BLaER1 (cell line): ENCODE measurements at regions not wholly inside any gene's neighbourhood (a gene's known extent, or its start where the extent isn't known, plus 50 kb on each side); places are given as distances from the start of the nearest gene placed in this dataset.

Experiments
- H3K27ac ChIP-seq: shearing (Covaris generic); formaldehyde crosslinking; 2 replicates; pipeline ENCODE4 v1.8.1; 2022
- H3K27me3 ChIP-seq: shearing (Covaris generic); formaldehyde crosslinking; 2 replicates; pipeline ENCODE4 v1.8.1; 2022
- H3K36me3 ChIP-seq: shearing (Covaris generic); formaldehyde crosslinking; 2 replicates; pipeline ENCODE4 v1.8.1; 2022
- H3K4me1 ChIP-seq: shearing (Covaris generic); formaldehyde crosslinking; 2 replicates; pipeline ENCODE4 v1.8.1; 2022
- H3K4me2 ChIP-seq: shearing (Covaris generic); formaldehyde crosslinking; 2 replicates; pipeline ENCODE4 v1.8.1; 2022
- H3K4me3 ChIP-seq: shearing (Covaris generic); formaldehyde crosslinking; 2 replicates; pipeline ENCODE4 v1.8.1; 2022
- H3K9ac ChIP-seq: shearing (Covaris generic); formaldehyde crosslinking; 2 replicates; pipeline ENCODE4 v1.8.1; 2022
- H3K9me3 ChIP-seq: shearing (Covaris generic); formaldehyde crosslinking; 2 replicates; pipeline ENCODE4 v1.8.1; 2022
- H4K20me1 ChIP-seq: shearing (Covaris generic); formaldehyde crosslinking; 2 replicates; pipeline ENCODE4 v1.8.1; 2022
- Cebpa-rat ChIP-seq: shearing (Covaris generic); IDR thresholded peaks from 2 replicates; pipeline ENCODE4 v1.8.1; 2022

DNA sequence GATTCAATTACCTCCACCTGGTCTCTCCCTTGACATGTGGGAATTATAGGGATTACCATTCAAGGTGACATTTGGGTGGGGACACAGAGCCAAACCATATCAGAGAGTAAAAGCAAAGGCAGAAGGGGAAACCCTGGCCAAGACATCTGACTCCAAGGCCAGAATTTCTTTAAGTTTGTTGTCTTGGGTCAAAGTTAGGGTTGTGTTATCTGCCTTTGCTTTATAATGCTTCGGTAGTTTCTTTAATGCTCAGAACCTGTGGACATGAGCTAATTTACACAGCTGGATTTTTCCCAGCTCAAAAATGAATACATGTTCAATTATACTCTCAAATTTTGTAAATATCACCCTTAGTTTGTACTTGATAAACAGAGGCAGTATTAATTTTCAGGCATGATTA, 1074.4 kb downstream of the ADGRL2 start:
- no peak for TF ChIP-seq Cebpa-rat
- no peak overlapping the region for H3K27ac ChIP-seq
- H3K9me3 ChIP-seq: no peaks in the 10 kb centered on the region
- H3K4me2 ChIP-seq: no peak overlapping the region
- no peaks in the 10 kb centered on the region for H3K27me3 ChIP-seq
- H4K20me1 ChIP-seq: no peaks in the 10 kb centered on the region
- no peaks in the 10 kb centered on the region for H3K36me3 ChIP-seq
- no peak overlapping the region for H3K9ac ChIP-seq
- no peaks in the 10 kb centered on the region for H3K4me1 ChIP-seq
- no peak overlapping the region for H3K4me3 ChIP-seq

DNA sequence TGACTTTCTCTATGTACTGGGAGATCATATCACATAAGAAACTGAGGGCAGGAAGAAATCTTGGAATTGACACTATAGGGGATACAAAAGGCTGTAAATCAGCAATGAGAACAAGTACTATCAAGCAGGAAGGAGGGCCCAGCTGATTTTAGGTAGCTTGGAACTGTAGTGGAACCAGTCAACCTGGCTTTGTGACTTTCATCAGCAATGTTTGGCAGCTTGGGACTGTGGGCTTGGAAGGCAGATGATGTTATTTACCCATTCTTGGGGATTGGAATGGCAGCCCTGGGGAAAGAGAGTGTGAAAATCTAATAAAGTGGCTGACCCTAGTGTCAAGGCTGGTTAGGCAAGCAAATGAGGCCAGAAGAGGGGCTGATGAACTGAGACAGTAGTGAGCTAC, 1073.3 kb downstream of the ADGRL2 start:
- no peak overlapping the region for H3K27ac ChIP-seq
- no peak for TF ChIP-seq Cebpa-rat
- no peaks in the 10 kb centered on the region for H3K4me1 ChIP-seq
- H3K36me3 ChIP-seq: no peaks in the 10 kb centered on the region
- H3K27me3 ChIP-seq: no peaks in the 10 kb centered on the region
- H3K9ac ChIP-seq: no peak overlapping the region
- no peaks in the 10 kb centered on the region for H3K9me3 ChIP-seq
- H3K4me2 ChIP-seq: no peak overlapping the region
- no peak overlapping the region for H3K4me3 ChIP-seq
- H4K20me1 ChIP-seq: no peaks in the 10 kb centered on the region

DNA sequence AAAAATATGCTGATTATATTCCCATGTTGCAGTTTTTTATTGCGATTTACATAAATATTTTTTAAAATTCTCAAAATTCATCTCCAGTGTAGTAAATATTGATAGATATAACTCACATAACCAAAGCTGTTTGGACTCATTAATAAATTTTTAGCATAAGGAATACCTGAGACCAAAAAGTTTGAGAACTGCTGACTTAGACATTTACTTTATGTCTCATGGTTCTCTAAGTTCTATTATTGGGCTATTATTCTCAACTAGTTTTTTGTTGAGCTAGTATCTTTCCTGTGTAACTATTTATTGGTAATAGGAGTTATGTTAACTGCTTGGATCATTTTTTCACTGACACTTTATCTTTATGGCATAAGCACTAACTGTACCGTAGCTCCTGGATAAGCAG, 1069.6 kb downstream of the ADGRL2 start:
- Histone ChIP-seq H3K27me3 (no peaks in the 10 kb centered on the region), H3K4me3 (no peak overlapping the region), H3K9ac (no peak overlapping the region), H3K36me3 (no peaks in the 10 kb centered on the region), H3K4me1 (no peaks in the 10 kb centered on the region), H3K27ac (no peak overlapping the region), H3K4me2 (no peak overlapping the region), H3K9me3 (no peaks in the 10 kb centered on the region), H4K20me1 (no peaks in the 10 kb centered on the region)
- TF ChIP-seq Cebpa-rat: no peak

DNA sequence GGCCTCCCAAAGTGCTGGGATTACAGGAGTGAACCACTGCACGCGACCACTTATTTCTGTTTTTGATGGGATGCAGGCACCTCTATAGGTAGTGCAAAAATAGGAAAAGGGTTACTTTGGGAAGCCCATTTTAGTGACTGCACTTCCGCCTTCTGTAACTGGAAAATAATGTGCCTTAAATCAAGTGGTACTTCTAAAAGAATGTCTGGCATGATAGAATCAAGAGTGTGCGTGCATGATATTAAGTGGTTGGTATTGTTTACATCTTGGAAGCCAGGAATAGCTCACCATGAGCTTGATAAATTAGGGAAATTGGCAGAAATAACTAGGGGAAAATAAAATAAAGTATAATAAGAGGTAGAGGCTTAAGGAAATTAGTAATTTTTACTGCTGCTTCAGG, 1067.0 kb downstream of the ADGRL2 start:
- H3K27me3 ChIP-seq: no peaks in the 10 kb centered on the region
- no peak overlapping the region for H3K27ac ChIP-seq
- no peaks in the 10 kb centered on the region for H3K9me3 ChIP-seq
- TF ChIP-seq Cebpa-rat: no peak
- no peaks in the 10 kb centered on the region for H3K36me3 ChIP-seq
- H3K4me2 ChIP-seq: no peak overlapping the region
- H3K4me1 ChIP-seq: no peaks in the 10 kb centered on the region
- no peaks in the 10 kb centered on the region for H4K20me1 ChIP-seq
- no peak overlapping the region for H3K4me3 ChIP-seq
- no peak overlapping the region for H3K9ac ChIP-seq

DNA sequence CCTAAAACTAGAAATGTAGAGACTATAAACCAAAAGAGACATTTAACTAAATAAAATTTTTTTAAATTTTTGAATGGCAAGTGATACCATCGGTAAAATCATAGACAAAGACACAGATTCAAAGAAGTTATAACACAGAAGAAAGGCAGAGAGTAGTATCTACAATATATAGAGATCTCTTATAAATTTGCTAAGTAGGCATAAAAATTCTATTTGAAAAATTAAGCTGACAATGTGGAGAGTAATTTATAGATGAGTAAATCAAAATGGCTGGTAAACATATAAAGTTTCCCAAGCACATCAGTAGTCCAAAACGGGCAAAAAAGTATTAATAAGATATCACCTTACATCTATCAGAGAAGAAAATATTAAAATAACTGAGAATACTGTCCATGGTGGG, 1061.0 kb downstream of the ADGRL2 start:
- no peaks in the 10 kb centered on the region for H3K36me3 ChIP-seq
- no peak overlapping the region for H3K4me3 ChIP-seq
- H3K27me3 ChIP-seq: no peaks in the 10 kb centered on the region
- no peak overlapping the region for H3K27ac ChIP-seq
- H3K4me2 ChIP-seq: no peak overlapping the region
- H3K4me1 ChIP-seq: no peaks in the 10 kb centered on the region
- H3K9me3 ChIP-seq: no peaks in the 10 kb centered on the region
- H4K20me1 ChIP-seq: no peaks in the 10 kb centered on the region
- no peak overlapping the region for H3K9ac ChIP-seq
- no peak for TF ChIP-seq Cebpa-rat

DNA sequence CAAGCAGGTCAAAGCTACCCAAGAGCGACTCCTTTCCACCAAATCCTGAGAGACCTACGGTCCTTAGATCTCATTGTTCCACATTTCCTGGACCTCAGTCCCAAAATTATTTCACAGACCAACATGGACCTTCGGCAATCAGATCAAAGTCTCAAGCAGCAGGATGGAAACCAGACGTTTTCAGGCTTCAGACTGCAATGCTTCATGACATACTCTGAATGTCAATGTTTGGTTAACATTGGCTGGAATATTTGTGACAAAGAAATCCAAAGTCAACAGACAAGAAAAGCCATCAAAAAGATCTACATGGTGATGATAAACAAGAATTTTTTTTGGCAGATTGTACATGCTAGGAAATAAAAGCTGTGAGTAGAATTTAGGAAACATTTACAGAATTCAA, 1057.3 kb downstream of the ADGRL2 start:
- H3K36me3 ChIP-seq: no peaks in the 10 kb centered on the region
- no peaks in the 10 kb centered on the region for H3K4me1 ChIP-seq
- H3K27me3 ChIP-seq: no peaks in the 10 kb centered on the region
- no peaks in the 10 kb centered on the region for H4K20me1 ChIP-seq
- no peak overlapping the region for H3K9ac ChIP-seq
- no peak for TF ChIP-seq Cebpa-rat
- no peak overlapping the region for H3K4me2 ChIP-seq
- H3K4me3 ChIP-seq: no peak overlapping the region
- no peaks in the 10 kb centered on the region for H3K9me3 ChIP-seq
- no peak overlapping the region for H3K27ac ChIP-seq

DNA sequence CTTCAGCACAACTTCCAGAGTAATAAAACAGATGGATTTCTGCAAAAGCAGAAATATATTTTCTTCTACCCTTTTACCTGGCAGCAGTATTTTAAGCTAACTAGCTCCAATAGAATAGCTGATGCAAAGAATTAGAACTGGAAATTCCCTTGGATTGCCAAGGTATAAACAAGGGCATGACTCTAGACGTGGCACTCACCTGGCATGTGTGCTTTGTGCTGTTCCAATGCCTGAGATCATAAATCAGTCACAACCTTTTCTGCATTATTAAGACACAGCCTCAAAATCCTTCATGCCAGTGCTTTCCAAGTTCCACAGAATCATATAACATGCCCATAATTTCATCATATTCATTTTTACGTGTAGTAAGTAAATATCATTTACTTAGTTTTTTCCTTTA, 1048.7 kb downstream of the ADGRL2 start:
- Histone ChIP-seq H3K4me1 (no peaks in the 10 kb centered on the region), H3K36me3 (no peaks in the 10 kb centered on the region), H4K20me1 (no peaks in the 10 kb centered on the region), H3K27ac (no peak overlapping the region), H3K27me3 (no peaks in the 10 kb centered on the region), H3K9ac (no peak overlapping the region), H3K9me3 (no peaks in the 10 kb centered on the region), H3K4me2 (no peak overlapping the region), H3K4me3 (no peak overlapping the region)
- TF ChIP-seq Cebpa-rat: no peak

DNA sequence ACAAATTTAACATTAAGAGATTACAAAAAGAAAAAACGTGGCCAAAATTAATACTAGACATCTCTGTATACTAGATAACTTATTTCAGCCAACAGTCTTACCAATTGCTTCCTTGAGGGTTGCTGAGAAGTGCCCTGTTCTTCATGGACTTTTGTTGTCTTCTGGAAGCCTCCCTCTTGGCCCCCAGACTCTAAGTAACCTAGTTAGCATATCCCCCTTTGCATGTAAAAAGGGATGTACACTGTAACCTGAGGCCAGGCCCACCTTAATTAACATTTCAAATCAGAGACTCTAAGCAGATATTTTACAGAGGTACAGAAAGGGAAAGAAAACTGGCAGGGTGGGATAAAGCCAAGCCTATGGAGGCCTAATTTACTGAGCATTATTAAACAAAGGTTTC, 1047.3 kb downstream of the ADGRL2 start:
- H3K9ac ChIP-seq: no peak overlapping the region
- H3K9me3 ChIP-seq: no peaks in the 10 kb centered on the region
- H3K36me3 ChIP-seq: no peaks in the 10 kb centered on the region
- no peak for TF ChIP-seq Cebpa-rat
- H3K27ac ChIP-seq: no peak overlapping the region
- no peaks in the 10 kb centered on the region for H4K20me1 ChIP-seq
- H3K4me2 ChIP-seq: no peak overlapping the region
- H3K4me1 ChIP-seq: no peaks in the 10 kb centered on the region
- no peaks in the 10 kb centered on the region for H3K27me3 ChIP-seq
- H3K4me3 ChIP-seq: no peak overlapping the region

DNA sequence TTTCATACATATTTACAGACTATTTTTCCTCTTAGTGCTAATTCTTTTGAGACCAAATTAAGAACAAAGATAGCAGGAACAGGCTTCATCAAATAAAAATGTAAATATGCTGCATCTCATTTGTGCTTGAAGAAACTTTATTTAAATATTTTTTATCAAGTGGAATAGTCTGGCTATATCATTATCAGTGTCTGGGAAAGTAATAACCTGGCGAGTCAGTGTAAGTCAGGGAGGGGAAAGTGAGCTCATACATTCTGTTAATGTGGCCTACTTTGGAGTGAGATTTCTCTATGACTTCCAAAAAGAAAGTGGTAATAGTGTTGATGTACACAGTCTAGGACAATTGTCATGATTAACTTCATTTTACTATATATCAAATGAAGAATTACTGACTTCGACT, 1045.1 kb downstream of the ADGRL2 start:
- Histone ChIP-seq H3K27me3 (no peaks in the 10 kb centered on the region), H3K36me3 (no peaks in the 10 kb centered on the region), H3K4me3 (no peak overlapping the region), H4K20me1 (no peaks in the 10 kb centered on the region), H3K27ac (no peak overlapping the region), H3K4me2 (no peak overlapping the region), H3K4me1 (no peaks in the 10 kb centered on the region), H3K9me3 (no peaks in the 10 kb centered on the region), H3K9ac (no peak overlapping the region)
- no peak for TF ChIP-seq Cebpa-rat

DNA sequence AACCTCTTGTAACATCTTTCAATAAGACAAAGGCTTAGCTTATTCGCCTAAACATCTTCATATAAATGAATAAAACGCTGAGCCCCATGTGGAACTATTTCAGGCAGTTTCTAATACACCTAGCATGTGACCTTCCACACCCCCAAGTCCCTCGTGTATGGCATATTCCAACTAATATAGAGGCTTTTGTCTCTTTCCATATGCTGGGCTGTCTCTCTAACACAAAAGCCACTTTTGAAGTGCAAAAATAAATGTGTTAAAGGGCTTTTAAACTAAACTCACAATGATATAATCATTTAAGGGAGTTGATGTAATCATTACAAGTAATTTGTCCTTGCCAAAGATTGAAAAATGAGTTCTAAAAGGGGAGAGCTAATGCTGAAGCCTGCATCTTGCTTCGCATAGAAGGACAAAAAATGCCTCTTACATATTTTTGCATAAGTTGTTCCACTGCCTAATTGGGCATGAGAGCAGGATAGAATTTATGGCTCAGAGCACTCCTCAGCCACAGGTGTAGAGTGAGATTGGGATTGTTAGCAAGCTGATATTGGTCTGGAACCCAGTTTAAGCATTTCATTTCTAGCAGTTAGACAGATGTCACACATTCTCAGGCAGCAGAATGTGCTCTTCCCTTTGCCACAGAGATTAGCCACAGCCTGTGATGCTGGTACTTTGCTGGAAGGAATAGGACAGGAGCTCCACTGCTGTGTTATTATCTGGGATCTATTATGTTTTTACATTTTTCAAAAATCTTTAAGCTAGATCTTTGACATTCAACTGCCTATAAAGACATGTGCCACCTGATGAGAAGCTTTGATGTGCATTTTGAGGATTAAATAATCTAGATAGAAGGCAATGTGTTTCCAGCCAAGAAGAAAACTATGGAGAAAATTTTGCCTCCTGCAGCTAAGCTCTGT, 1044.4 kb downstream of the ADGRL2 start:
- H4K20me1 ChIP-seq: no peaks in the 10 kb centered on the region
- no peaks in the 10 kb centered on the region for H3K4me1 ChIP-seq

DNA sequence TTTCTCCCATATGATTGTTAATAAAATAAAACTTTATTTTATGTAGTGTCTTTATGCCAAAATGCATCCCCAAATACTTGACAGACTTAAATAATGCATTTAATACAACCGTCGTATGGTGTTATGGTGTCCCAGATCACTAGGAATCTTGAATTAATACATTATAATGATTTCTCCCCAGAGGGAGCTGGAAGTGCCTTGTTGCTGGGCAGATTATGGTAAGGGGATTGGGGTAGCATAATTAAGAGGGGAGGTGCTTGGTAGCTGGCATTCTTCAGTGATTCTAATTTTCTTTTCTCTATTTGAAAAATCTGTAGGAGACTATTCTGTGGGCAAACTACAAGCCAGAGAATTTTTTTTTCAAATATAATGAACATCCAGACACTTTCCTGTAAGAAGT, 1043.7 kb downstream of the ADGRL2 start:
- Histone ChIP-seq H3K4me1 (peaks cover 4% of the 10 kb centered on the region; the same call in 1 of the 2 replicates), H3K9ac (no peak overlapping the region), H3K36me3 (no peaks in the 10 kb centered on the region), H4K20me1 (no peaks in the 10 kb centered on the region), H3K4me2 (no peak overlapping the region), H3K27me3 (no peaks in the 10 kb centered on the region), H3K4me3 (no peak overlapping the region), H3K9me3 (no peaks in the 10 kb centered on the region), H3K27ac (no peak overlapping the region)
- no peak for TF ChIP-seq Cebpa-rat

More for the DNA sequence above, 1044.4 kb downstream of the ADGRL2 start:
- Histone ChIP-seq H3K4me2 (no peak overlapping the region), H3K36me3 (no peaks in the 10 kb centered on the region), H3K4me3 (no peak overlapping the region), H3K27me3 (no peaks in the 10 kb centered on the region), H3K27ac (no peak overlapping the region), H3K9ac (no peak overlapping the region), H3K9me3 (no peaks in the 10 kb centered on the region)
- TF ChIP-seq Cebpa-rat: no peak
